ENCODE measurements at regions not wholly inside any gene's neighbourhood (a gene's known extent, or its start where the extent isn't known, plus 50 kb on each side); places are given as distances from the start of the nearest gene placed in this dataset.

- H3K4me3 ChIP-seq: no peak overlapping the region
- WGBS (ENCODE audit: insufficient coverage, low coverage, missing lambda C conversion rate): 3% methylated on average over 6 of the region's 6 CpGs
- no peak overlapping the region for H2AFZ ChIP-seq (ENCODE audit: low read depth, low read length)
- H3K79me2 ChIP-seq (ENCODE audit: control insufficient read depth, insufficient read depth, low read length): no peaks in the 10 kb centered on the region
- H3K9me3 ChIP-seq (replicated peaks; ENCODE audit: control insufficient read depth, insufficient read depth, low read depth, low read length): no peaks in the 10 kb centered on the region
- H3K4me2 ChIP-seq (ENCODE audit: insufficient read depth, low read length): no peak overlapping the region
- CTCF ChIA-PET (ENCODE audit: low intra/inter-chr PET ratio): no interaction called here
- intact Hi-C loops (cut with micrococcal nuclease): no loop called here
- in situ Hi-C loops (cut with MboI): loop anchor here (25.0 kb wide), 1 partner anchor 863 kb away; no protein-coding TSS in a partner anchor
- H3K36me3 ChIP-seq (ENCODE audit: control insufficient read depth, insufficient read depth, low read length): no peaks in the 10 kb centered on the region
- FAIRE-seq (no peak), DNase-seq (ENCODE audit: extremely low read depth in 1 of 4, low spot score in 3 of 4) (no peak), ATAC-seq (no peak)
- POLR2A ChIA-PET: interaction anchor here (0.7 kb wide), 1 partner anchor 14 kb away, joined by 3 read pairs; no protein-coding TSS in a partner anchor
- H3K9me1 ChIP-seq (ENCODE audit: control insufficient read depth, insufficient read depth, low read length): no peaks in the 10 kb centered on the region
- no peaks in the 10 kb centered on the region for H4K20me1 ChIP-seq (replicated peaks; ENCODE audit: control insufficient read depth, insufficient read depth, low read length)
- TF ChIP-seq ZNF639 (CRISPR knock-in tag; conservative IDR thresholded peaks at IDR 0.05 in 1 of 2, IDR thresholded peaks at IDR 0.05 in 1 of 2) (no peak), ZFP1 (CRISPR knock-in tag; IDR thresholded peaks at IDR 0.05) (no peak), ZNF644 (tag; IDR thresholded peaks at IDR 0.05; ENCODE audit: low read depth) (no peak), ATF7 (IDR thresholded peaks at IDR 0.05) (no peak), SRSF7 (optimal IDR thresholded peaks at IDR 0.05; ENCODE audit: low read depth, low read length) (no peak), ZNF695 (CRISPR knock-in tag; IDR thresholded peaks at IDR 0.05) (no peak), ZC3H11A (IDR thresholded peaks at IDR 0.05; ENCODE audit: low read depth, low read length) (no peak), MLX (CRISPR knock-in tag; conservative IDR thresholded peaks at IDR 0.05) (no peak), ZNF324 (CRISPR knock-in tag; IDR thresholded peaks at IDR 0.05) (no peak), ZBTB7A (IDR thresholded peaks at IDR 0.05; ENCODE audit: borderline replicate concordance, control insufficient read depth, low read depth, low read length) (no peak), TARDBP (IDR thresholded peaks at IDR 0.05) (no peak), C11orf30 (IDR thresholded peaks at IDR 0.05; ENCODE audit: low read depth) (no peak), HDAC3 (IDR thresholded peaks at IDR 0.05; ENCODE audit: borderline replicate concordance, partially characterized antibody) (no peak), TOE1 (IDR thresholded peaks at IDR 0.05; ENCODE audit: borderline replicate concordance) (no peak), TOE1 (CRISPR knock-in tag; IDR thresholded peaks at IDR 0.05; ENCODE audit: borderline replicate concordance, low read depth) (no peak), ATF6 (CRISPR knock-in tag; IDR thresholded peaks at IDR 0.05) (no peak), STAT5A (IDR thresholded peaks at IDR 0.05; ENCODE audit: borderline replicate concordance, low read length) (no peak), TAF9B (IDR thresholded peaks at IDR 0.05; ENCODE audit: partially characterized antibody) (no peak), SNIP1 (IDR thresholded peaks at IDR 0.05; ENCODE audit: low read depth) (no peak)
- H3K4me1 ChIP-seq (replicated peaks in 1 of 2; ENCODE audit: control insufficient read depth in 2 of 2, insufficient read depth in 2 of 2, low read length in 2 of 2): no peaks in the 10 kb centered on the region
- no peaks in the 10 kb centered on the region for H3K27me3 ChIP-seq (ENCODE audit: control insufficient read depth in 2 of 2, insufficient read depth in 2 of 2, low read length in 2 of 2)
- no peak overlapping the region for H3K27ac ChIP-seq (ENCODE audit: extremely low read depth, low read depth, low read length)
- no TSS peak for BruUV-seq (replicated peaks)
- no peak overlapping the region for H3K9ac ChIP-seq (ENCODE audit: insufficient read depth in 1 of 2, low read depth in 2 of 2, low read length in 2 of 2)
These were observed 221.8 kb upstream of the CEP162 start for GRCh38 chr6:84449220-84449619.

All from K562 (cell line).